SK-N-SH (cell line): ENCODE measurements at regions not wholly inside any gene's neighbourhood (a gene's known extent, or its start where the extent isn't known, plus 50 kb on each side); places are given as distances from the start of the nearest gene placed in this dataset.

Experiments
- CTCF ChIA-PET: fragments of 300-600, 350-600 bp; formaldehyde crosslinking; extraction: SDS; loops from one replicate; lab custom pipeline; 2021; lab: Yijun Ruan, JAX
- POLR2A ChIA-PET: fragments of 350-600 bp; sonication (Branson Sonifier 250); formaldehyde crosslinking; extraction: SDS; loops from one replicate; lab custom pipeline; 2020; ENCODE audit warnings: antibody characterized with exemption, inconsistent platforms; lab: Yijun Ruan, JAX
- DNase-seq: peaks from one replicate; pipeline ENCODE4 v3.0.0; 2012
- H2AFZ ChIP-seq: fragments of 200-600 bp; sonication (generic); 2 replicates; pipeline ENCODE4 v1.8.1; 2016; ENCODE audit warnings: antibody characterized with exemption, mild to moderate bottlenecking, low read depth
- H3F3A ChIP-seq: fragments of 200-600 bp; sonication (generic); replicated peaks from 2 replicates; pipeline ENCODE3; 2016; ENCODE audit warnings: antibody characterized with exemption, mild to moderate bottlenecking; ENCODE audit not compliant: insufficient read depth
- H3K27ac ChIP-seq, 2 experiments: fragments of 200-500 bp in 1 of 2; fragments of 200-600 bp in 1 of 2; sonication (Bioruptor generic) in 1 of 2; sonication (generic), shearing (Covaris generic) in 1 of 2; 2 replicates each; pipeline versions ENCODE4 v1.5.1 to v1.6.1; 2014 to 2016; ENCODE audit warnings: low read depth in 2 of 2, inconsistent platforms in 1 of 2, low read length in 1 of 2, mild to moderate bottlenecking in 1 of 2, mixed read lengths in 1 of 2
- H3K27me3 ChIP-seq: fragments of 200-600 bp; sonication (generic), shearing (Covaris generic); 2 replicates; pipeline ENCODE4 v1.6.1; 2016; ENCODE audit warnings: mixed run types; ENCODE audit not compliant: insufficient read depth
- H3K36me3 ChIP-seq, 2 experiments: fragments of 200-500 bp in 1 of 2; fragments of 200-600 bp in 1 of 2; sonication (Bioruptor generic) in 1 of 2; sonication (generic) in 1 of 2; replicated peaks in 1 of 2; 2 replicates each; pipeline versions ENCODE3 to v1.5.1; 2014 to 2016; ENCODE audit warnings: low read length in 1 of 2, mild to moderate bottlenecking in 1 of 2; ENCODE audit not compliant: insufficient read depth in 2 of 2, control insufficient read depth in 1 of 2
- H3K4me1 ChIP-seq, 2 experiments: fragments of 200-500 bp in 1 of 2; fragments of 200-600 bp in 1 of 2; sonication (Bioruptor generic) in 1 of 2; sonication (generic), shearing (Covaris generic) in 1 of 2; 2 replicates each; pipeline versions ENCODE4 v1.5.1 to v1.6.1; 2014 to 2016; ENCODE audit warnings: low read depth in 1 of 2, low read length in 1 of 2, mixed run types in 1 of 2; ENCODE audit not compliant: insufficient read depth in 2 of 2, control insufficient read depth in 1 of 2
- H3K4me2 ChIP-seq: fragments of 200-600 bp; sonication (generic), shearing (Covaris generic); 2 replicates; pipeline ENCODE4 v1.6.1; 2017; ENCODE audit warnings: mixed run types
- H3K4me3 ChIP-seq, 2 experiments: fragments of 200-500 bp in 1 of 2; fragments of 200-600 bp in 1 of 2; sonication (Bioruptor generic) in 1 of 2; sonication (generic), shearing (Covaris generic) in 1 of 2; 2 replicates each; pipeline versions ENCODE4 v1.5.1 to v1.8.1; 2014 to 2016; ENCODE audit warnings: low read depth in 2 of 2, inconsistent platforms in 1 of 2, low read length in 1 of 2, mild to moderate bottlenecking in 1 of 2, mixed read lengths in 1 of 2, moderate library complexity in 1 of 2
- H3K79me2 ChIP-seq: fragments of 200-600 bp; sonication (generic); 2 replicates; pipeline ENCODE4 v1.8.1; 2017; ENCODE audit warnings: mild to moderate bottlenecking; ENCODE audit not compliant: insufficient read depth
- H3K9ac ChIP-seq: fragments of 200-600 bp; sonication (generic); 2 replicates; pipeline ENCODE4 v1.6.1; 2017; ENCODE audit warnings: mixed run types
- H3K9me2 ChIP-seq: fragments of 200-600 bp; sonication (generic); 2 replicates; pipeline ENCODE4 v1.6.1; 2017; ENCODE audit warnings: mixed run types
- H3K9me3 ChIP-seq: fragments of 200-600 bp; sonication (generic); 2 replicates; pipeline ENCODE4 v1.6.1; 2017; ENCODE audit warnings: mixed run types, mild to moderate bottlenecking, moderate library complexity
- H4K20me1 ChIP-seq: fragments of 200-600 bp; sonication (generic); 2 replicates; pipeline ENCODE4 v1.6.1; 2017; ENCODE audit warnings: mild to moderate bottlenecking, mixed run types; ENCODE audit not compliant: insufficient read depth
- CHD2 ChIP-seq: fragments of 150-350 bp; IDR thresholded peaks from 2 replicates; pipeline ENCODE4 v1.6.1; 2018; ENCODE audit warnings: low read length; ENCODE audit not compliant: partially characterized antibody
- ELF1 ChIP-seq: IDR thresholded peaks from 2 replicates; pipeline ENCODE4 v1.4.0; 2012
- EP300 ChIP-seq, 2 experiments: IDR thresholded peaks; 2 replicates each; pipeline versions ENCODE4 v1.4.0 to v1.6.1; 2012; ENCODE audit warnings: borderline replicate concordance in 1 of 2, low read depth in 1 of 2, low read length in 1 of 2
- EZH2phosphoT487 ChIP-seq: fragments of 200-600 bp; sonication (generic); IDR thresholded peaks from 2 replicates; pipeline ENCODE4 v1.6.1; 2017; ENCODE audit warnings: low read depth, mixed run types, mild to moderate bottlenecking, antibody characterized with exemption, moderate library complexity, borderline replicate concordance
- FOSL2 ChIP-seq: IDR thresholded peaks from 2 replicates; pipeline ENCODE4 v1.4.0; 2012; ENCODE audit warnings: low read depth, mild to moderate bottlenecking, moderate library complexity, borderline replicate concordance
- FOXM1 ChIP-seq: IDR thresholded peaks from 2 replicates; pipeline ENCODE4 v1.4.0; 2012; ENCODE audit warnings: low read depth, mild to moderate bottlenecking
- GABPA ChIP-seq: IDR thresholded peaks from 2 replicates; pipeline ENCODE4 v1.4.0; 2012; ENCODE audit warnings: low read depth, mild to moderate bottlenecking
- IRF3 ChIP-seq: fragments of 150-350 bp; IDR thresholded peaks from 2 replicates; pipeline ENCODE4 v1.6.1; 2016; ENCODE audit warnings: mild to moderate bottlenecking, low read depth, low read length
- JUND ChIP-seq: IDR thresholded peaks from 2 replicates; pipeline ENCODE4 v1.4.0; 2012
- MXI1 ChIP-seq: IDR thresholded peaks from 2 replicates; pipeline ENCODE4 v1.6.1; 2012; ENCODE audit warnings: mild to moderate bottlenecking, low read depth, low read length, improper control_type of control experiment
- PBX3 ChIP-seq: IDR thresholded peaks from 2 replicates; pipeline ENCODE4; 2012
- POLR2AphosphoS5 ChIP-seq: IDR thresholded peaks from 2 replicates; pipeline ENCODE4 v1.6.1; 2012; ENCODE audit warnings: low read depth, low read length
- RAD21 ChIP-seq: IDR thresholded peaks from 2 replicates; pipeline ENCODE4 v1.6.1; 2012; ENCODE audit warnings: mild to moderate bottlenecking, low read length
- RXRA ChIP-seq: IDR thresholded peaks from 2 replicates; pipeline ENCODE4 v1.4.0; 2012; ENCODE audit warnings: low read depth, mild to moderate bottlenecking, borderline replicate concordance
- SIN3A ChIP-seq: IDR thresholded peaks from 2 replicates; pipeline ENCODE4 v1.6.1; 2012; ENCODE audit warnings: low read depth, mild to moderate bottlenecking, low read length, moderate library complexity, borderline replicate concordance
- TCF12 ChIP-seq: IDR thresholded peaks from 2 replicates; pipeline ENCODE4 v1.4.0; 2012
- TEAD4 ChIP-seq: IDR thresholded peaks from 2 replicates; pipeline ENCODE4 v1.4.0; 2012; ENCODE audit warnings: mild to moderate bottlenecking, borderline replicate concordance; ENCODE audit not compliant: insufficient read depth
- USF1 ChIP-seq: IDR thresholded peaks from 2 replicates; pipeline ENCODE4 v1.4.0; 2012; ENCODE audit warnings: low read depth, borderline replicate concordance
- USF2 ChIP-seq: fragments of 150-350 bp; IDR thresholded peaks from 2 replicates; pipeline ENCODE4 v1.6.1; 2017; ENCODE audit warnings: antibody characterized with exemption, low read length, low read depth, borderline replicate concordance
- YY1 ChIP-seq: IDR thresholded peaks from 2 replicates; pipeline ENCODE4 v1.4.0; 2012; ENCODE audit warnings: low read depth, mild to moderate bottlenecking
- WGBS: methylation state at CpG from one replicate; pipeline ENCODE4 v1.1.6; 2017; ENCODE audit warnings: low lambda C conversion rate; 5-methylcytosine and 5-hydroxymethylcytosine counted together
- TF ChIP-seq, protein P1 (sequence below): IDR thresholded peaks from 2 replicates; pipeline ENCODE4 v1.4.0; 2012; ENCODE audit warnings: low read depth

GRCh38 chr5:172558076-172558976 is 82.7 kb upstream of the NEURL1B start:
- H3K4me3 ChIP-seq: no peak overlapping the region

DNA sequence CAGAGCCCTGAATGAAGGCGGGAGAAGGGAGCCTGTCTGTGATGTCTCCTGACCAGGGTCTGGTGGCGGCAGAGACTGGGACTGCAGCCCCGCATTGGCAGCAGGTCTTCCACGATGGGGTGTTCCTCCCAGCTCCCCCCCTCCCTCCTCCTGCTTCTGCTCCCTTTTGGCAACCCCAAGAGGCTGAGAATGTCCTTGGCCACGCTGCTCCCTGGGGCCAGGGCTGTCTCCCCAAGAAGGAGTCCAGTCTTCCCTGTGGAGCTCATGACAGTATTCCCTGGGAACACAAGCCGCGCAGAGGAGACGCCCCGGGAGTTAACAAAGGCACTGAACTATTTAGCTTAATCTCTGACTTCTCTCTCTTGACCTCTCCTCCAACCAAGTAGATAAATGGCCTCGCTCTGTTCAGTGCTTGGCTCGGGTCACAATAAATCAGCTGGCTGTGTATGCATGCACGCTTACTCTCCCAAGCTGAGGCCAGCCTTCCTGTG is 84.0 kb upstream of the NEURL1B start:
- H3K4me3 ChIP-seq: no peak overlapping the region
- peaks cover 6% of the 10 kb centered on the region; the same call in 1 of the 2 replicates for H3K27me3 ChIP-seq
- H2AFZ ChIP-seq: no peak overlapping the region
- no peaks in the 10 kb centered on the region for H3K9me2 ChIP-seq
- 72% methylated on average over 12 of the region's 12 CpGs for WGBS
- no peaks in the 10 kb centered on the region for H4K20me1 ChIP-seq
- no peak overlapping the region for H3K27ac ChIP-seq
- no peaks in the 10 kb centered on the region for H3K36me3 ChIP-seq
- no peak overlapping the region for H3K4me2 ChIP-seq
- no peak for TF ChIP-seq USF1
- TF ChIP-seq, protein P1, sequence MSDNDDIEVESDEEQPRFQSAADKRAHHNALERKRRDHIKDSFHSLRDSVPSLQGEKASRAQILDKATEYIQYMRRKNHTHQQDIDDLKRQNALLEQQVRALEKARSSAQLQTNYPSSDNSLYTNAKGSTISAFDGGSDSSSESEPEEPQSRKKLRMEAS: no peak
- TF ChIP-seq SIN3A: no peak
- no peak for TF ChIP-seq GABPA
- no peak for TF ChIP-seq TCF12
- TF ChIP-seq ELF1: no peak
- TF ChIP-seq JUND: no peak
- no peak for TF ChIP-seq MXI1
- TF ChIP-seq EP300 (IDR thresholded peaks at IDR 0.05; ENCODE audit: borderline replicate concordance in 1 of 2, low read depth in 1 of 2, low read length in 1 of 2): no peak
- no peak for TF ChIP-seq PBX3
- TF ChIP-seq USF2: no peak
- H3K9ac ChIP-seq: no peak overlapping the region
- no peak for DNase-seq
- ChIA-PET POLR2A (no interaction called here), CTCF (interaction anchor here (1.2 to 1.3 kb wide), 2 partner anchors 68 to 141 kb away, joined by 3 to 4 read pairs; no protein-coding TSS in a partner anchor)
- no peaks in the 10 kb centered on the region for H3K79me2 ChIP-seq
- no peaks in the 10 kb centered on the region for H3K9me3 ChIP-seq
- H3F3A ChIP-seq: no peaks in the 10 kb centered on the region
- H3K4me1 ChIP-seq: peaks cover 0 to 17% of the 10 kb centered on the region in 2 experiments; a peak in 1 of 4 replicates

More at GRCh38 chr5:172558076-172558976, 82.7 kb upstream of the NEURL1B start:
- Histone ChIP-seq H3K9ac (no peak overlapping the region), H2AFZ (no peak overlapping the region), H3K9me2 (no peaks in the 10 kb centered on the region), H3K4me2 (no peak overlapping the region), H3K27ac (no peak overlapping the region), H3F3A (no peaks in the 10 kb centered on the region), H3K79me2 (no peaks in the 10 kb centered on the region), H3K4me1 (peaks cover 0 to 17% of the 10 kb centered on the region in 2 experiments; a peak in 1 of 4 replicates), H3K27me3 (peaks cover 8% of the 10 kb centered on the region; the same call in 1 of the 2 replicates), H4K20me1 (no peaks in the 10 kb centered on the region), H3K36me3 (no peaks in the 10 kb centered on the region), H3K9me3 (no peaks in the 10 kb centered on the region)
- POLR2A ChIA-PET: no interaction called here
- CTCF ChIA-PET: interaction anchor here (1.3 kb wide), 1 partner anchor 69 kb away, joined by 3 read pairs; no protein-coding TSS in a partner anchor
- 77% methylated on average over 11 of the region's 17 CpGs for WGBS
- no peak for TF ChIP-seq RXRA
- TF ChIP-seq FOSL2: no peak
- TF ChIP-seq EZH2phosphoT487: no peak
- TF ChIP-seq USF2: no peak
- TF ChIP-seq FOXM1: no peak
- no peak for TF ChIP-seq YY1
- no peak for TF ChIP-seq SIN3A
- TF ChIP-seq, protein P1: no peak
- no peak for TF ChIP-seq CHD2
- TF ChIP-seq TEAD4: no peak
- TF ChIP-seq ELF1: no peak
- TF ChIP-seq IRF3: no peak
- no peak for TF ChIP-seq TCF12
- no peak for TF ChIP-seq POLR2AphosphoS5
- no peak for TF ChIP-seq RAD21
- no peak for DNase-seq
